HG03460 (cell line): ENCODE measurements at regions not wholly inside any gene's neighbourhood (a gene's known extent, or its start where the extent isn't known, plus 50 kb on each side); places are given as distances from the start of the nearest gene placed in this dataset.

Source experiments
- ATAC-seq: cut with Tn5 transposase; IDR thresholded peaks from one replicate; pipeline ENCODE4 v1.9.1; 2021; ENCODE audit not compliant: unreplicated experiment

DNA sequence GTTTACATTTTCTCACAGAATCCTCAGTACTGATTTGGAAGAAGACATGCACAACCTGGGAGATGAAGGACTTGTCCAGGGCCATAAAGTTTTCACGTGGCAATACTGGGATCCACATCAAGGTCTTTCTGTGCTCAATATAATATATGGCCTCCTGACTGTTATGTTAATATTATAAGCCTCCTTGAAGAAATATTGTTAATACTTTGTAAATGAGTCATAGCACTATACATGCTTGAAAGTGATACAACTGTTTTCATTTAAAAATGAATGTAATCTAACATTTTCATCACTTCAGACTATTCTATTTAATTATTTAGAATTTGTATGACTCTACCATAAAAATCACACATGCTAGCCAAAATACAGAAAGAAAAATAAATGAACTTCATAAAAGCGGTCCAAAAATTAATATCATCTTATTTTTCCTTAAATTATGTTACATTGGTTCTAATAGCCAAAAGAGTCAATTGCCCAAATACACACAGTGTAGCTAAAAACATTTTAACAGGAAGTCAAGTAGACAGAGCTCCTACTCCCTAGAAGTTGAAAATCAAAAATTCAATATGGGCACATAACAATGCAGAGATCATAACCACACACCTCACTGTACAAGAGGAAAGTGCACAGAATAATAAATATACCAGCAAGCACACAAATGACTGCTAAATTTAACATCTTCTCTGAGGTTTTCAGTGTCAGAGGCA, 188.0 kb upstream of the HDDC2 start:
- no peak for ATAC-seq

DNA sequence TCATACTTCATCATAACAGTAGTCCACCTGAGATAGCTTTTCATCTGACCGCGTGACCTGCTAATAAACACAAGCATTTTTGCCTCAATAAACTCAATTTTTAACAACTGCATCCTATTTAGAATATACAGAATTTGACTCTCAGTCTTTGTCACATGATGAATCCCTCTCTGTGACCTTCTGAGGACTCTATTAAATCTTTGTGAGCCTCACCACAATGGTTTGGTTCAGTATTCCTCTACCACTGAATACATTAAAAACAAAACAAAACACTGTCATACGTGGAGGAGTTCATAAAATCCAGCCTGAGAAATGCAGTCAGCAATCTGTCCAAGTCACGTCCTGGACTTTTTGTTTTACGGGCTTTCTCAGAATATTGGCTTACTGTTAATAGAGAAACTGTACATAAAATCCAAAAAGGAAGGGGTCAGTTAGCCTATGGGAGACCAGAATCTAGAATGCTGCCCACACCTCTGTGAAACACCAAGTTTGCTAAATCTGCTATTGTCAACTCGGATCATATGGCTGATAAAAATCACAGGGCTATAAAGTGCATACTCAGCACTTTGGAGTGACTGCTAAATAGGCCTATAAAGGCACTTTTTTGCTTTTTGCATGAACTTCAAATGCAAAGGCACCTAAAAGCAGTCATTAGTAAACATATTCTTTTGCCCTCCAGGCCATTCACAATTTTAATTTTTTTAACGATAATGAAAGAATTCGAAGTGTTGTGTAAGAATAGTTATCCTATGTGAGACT, 190.3 kb upstream of the HDDC2 start:
- no peak for ATAC-seq

DNA sequence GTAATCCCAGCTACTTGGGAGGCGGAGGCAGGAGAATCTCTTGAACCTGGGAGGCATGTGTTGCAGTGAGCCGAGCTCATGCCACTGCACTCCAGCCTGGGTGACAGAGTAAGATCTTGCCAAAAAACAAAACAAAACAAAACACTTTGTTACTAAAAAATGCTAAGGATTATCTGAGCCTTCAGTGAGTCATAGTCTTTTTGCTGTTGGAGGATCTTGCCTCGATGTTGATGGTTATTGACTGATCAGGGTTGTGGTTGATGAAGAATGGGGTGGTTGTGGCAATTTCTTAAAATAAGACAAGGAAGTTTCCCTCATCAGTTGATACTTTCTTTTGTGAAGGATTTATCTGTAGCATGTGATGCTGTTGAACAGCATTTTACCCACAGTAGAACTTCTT, 196.8 kb upstream of the HDDC2 start:
- ATAC-seq, result no peak

DNA sequence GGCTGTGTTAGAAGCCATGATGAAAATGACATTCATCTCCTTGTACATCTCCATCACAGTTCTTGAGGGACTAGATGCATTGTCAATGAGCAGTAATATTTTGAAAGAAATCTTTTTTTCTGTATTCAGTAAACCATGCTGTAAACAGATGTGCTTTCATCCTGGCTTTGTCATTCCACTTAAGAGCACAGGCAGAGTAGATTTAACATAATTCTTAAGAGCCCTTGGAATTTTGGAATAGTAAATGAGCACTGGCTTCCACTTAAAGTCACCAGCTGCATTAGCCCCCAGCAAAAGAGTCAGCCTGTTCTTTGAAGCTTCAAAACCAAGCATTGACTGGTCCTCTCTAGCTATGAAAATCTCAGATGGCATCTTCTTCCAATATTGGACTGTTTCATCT, 197.8 kb upstream of the HDDC2 start:
- ATAC-seq, result no peak

DNA sequence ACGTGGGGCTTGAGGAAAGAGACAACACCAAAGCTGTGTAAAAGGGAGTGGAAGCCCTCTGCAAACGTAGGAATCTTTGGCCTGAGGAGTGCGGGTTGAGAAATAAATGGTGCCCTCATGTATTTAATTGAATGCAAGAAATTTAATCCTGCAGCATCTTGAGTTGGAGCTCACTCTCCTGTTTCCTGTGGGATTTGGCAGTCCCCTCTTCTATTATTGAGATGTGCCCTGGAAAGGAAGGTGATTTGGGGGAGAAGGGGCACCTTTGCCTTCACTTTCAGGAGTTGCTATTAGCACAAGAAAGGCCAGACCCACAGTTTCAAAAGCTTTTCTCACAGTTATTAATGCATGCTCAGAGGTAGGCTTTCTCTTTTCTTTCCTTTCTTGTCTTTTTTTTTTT, 201.4 kb upstream of the HDDC2 start:
- ATAC-seq, result no peak

DNA sequence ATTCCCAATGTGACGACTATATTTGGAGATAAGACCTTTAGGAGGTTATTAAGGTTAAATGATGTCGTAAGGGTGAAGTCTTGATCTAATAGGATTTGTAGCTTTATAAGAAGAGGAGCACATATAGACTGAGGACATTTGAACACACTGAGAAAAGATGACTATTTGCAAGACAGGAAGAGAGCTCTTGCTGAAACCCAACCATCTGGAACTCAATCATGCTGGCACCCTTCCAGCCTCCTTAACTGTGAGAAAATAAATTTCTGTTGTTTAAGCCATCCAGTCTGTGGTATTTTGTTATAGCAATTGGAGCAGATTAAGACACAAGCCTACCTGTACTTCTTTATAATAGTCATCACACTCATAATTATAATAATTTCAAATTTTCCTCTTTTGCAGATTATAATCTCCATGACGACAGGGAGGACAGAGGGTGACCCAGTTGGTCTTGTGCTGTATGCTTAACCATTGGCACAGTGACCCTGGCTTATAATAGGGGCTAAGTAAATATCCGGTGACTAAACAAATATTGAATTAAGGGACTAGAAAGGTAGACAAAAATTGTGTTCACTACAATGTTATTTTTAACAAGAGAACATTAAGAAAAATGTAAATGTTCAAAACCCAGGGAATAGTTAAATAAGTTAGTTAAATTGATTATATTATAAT, 206.4 kb upstream of the HDDC2 start:
- no peak for ATAC-seq

DNA sequence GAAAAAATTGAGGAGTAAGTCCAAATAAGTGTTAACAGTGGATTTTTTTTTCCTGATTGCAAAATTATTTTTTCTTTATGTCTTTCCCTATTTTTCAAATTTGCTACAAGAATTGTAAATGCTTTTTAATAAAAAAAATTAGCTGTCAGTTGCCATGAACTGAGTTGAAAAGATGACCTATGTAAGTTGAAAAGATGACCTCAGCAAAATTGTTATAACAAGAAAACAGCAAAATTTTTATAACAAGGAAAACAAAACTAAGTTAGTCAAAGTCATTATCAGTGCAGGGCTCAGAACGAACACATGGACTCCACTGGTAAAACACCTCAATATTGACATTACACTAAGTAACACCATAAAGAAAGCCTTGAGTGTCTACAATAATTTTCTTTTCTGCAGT, 207.0 kb upstream of the HDDC2 start:
- no peak for ATAC-seq

DNA sequence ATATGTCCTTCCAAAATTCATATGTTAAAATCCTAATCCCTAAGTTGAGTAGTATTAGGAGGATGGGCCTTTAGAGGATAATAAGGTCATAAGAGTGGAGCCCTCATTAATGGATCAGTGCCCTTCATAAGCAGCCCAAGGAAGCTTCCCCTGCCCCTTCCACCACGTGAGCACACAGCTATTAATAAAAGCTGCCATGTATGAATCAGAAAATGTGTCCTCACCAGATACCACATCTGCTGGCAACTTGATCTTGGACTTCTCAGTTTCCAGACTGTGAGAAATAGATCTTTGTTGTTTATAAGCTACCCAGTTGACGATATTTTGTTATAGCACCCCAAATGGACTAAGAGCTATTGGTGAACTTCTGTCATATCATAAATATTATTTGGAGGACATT, 207.7 kb upstream of the HDDC2 start:
- ATAC-seq, result no peak

DNA sequence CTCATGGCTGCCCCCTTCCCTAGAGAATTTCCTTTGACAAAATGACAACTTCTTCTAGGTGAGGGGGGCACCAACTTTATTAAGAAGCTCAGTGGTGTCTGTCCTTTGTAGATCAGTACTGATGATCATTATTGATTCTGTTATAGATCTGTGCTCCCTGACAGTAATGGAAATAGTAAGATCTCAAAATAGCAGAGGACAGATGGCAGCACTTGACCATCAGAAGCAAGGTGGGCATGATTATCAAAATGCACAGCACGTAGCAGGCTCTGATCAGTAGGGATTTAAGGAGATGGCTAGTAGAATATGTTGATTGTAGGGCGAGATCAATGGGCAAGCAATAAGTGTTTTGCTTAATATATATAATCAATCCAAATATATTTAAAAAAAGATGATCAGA, 208.6 kb upstream of the HDDC2 start:
- no peak for ATAC-seq

DNA sequence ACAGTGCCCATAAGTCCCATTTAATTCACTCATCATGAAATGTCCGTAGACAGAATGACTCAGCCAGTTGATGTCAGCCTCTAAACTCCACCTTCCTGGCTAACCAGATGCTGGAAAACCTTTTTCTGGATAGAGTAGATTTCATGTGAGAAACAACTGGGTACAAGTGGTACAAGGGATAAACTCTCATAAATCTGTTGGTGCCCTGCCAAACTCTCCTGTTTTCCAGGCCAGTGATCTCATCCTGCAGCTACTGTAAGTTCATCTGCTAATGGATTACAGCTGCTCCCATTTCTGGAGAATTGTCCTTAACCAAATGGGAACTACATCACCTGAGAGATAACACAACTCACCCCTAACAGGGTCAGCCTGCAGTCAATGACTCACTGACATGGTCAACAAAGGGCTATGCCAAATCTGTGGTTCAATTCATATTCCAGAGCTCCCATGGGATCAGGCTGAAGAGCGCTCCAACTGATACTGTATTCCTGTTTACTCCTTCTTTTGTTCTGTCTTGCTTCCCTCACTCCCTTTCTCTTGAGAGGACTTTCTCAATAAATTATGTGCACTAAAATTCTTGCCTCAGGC, 210.1 kb upstream of the HDDC2 start:
- no peak for ATAC-seq

DNA sequence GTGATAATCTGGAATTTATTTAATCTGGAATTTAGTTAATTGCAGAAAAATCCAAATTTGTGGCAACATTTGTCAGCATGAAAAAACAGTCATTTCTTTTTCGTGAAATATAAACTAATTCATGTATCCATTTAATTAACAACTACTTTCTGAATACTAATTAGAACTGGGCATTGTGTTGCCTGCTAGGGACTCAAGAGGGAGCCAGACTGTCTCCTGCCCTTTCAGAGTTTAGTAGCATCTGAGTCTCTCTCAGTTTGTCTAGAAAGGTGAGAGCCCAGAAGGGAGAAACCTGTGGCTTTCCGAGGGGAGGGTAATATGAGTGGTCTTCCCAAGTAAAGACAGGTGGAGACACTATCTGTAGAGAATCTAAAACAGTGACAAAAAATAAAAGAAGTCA, 210.9 kb upstream of the HDDC2 start:
- ATAC-seq, result peak; percentile 63

DNA sequence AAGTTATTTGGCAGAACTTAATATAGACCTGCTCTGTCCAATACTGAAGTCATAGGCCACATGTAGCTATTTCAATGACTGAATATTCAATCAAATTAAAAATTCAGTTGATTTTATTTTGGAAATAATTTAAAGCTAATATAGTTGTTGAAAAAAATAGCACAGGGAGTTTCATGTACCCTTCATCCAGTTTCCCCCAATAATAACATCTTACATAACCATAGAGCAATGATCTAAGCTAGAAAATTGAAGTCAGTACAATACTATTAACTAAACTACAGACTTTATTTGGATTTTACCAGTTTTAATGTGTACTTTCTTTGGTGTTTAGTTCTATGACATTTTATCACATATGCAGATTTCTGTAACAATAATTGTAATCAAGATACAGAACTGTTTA, 212.2 kb upstream of the HDDC2 start:
- no peak for ATAC-seq

DNA sequence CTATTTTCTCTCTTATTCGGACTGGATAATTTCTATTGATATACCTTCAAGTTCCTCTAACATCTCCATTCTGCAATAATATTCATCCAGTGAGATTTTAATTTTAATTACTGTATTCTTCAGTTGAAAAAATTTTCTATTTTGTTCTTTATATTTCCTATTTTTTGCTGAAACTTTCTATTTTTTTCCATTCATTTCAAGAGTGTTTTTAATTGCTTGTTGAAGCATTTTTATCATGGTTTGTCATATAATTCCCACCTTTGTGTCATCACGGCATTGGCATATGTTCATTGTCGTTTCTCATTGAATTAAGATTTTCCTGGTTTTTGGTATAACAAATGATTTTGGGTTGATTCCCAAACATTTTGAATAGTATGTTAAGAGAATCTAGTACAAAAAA, 214.9 kb upstream of the HDDC2 start:
- no peak for ATAC-seq

DNA sequence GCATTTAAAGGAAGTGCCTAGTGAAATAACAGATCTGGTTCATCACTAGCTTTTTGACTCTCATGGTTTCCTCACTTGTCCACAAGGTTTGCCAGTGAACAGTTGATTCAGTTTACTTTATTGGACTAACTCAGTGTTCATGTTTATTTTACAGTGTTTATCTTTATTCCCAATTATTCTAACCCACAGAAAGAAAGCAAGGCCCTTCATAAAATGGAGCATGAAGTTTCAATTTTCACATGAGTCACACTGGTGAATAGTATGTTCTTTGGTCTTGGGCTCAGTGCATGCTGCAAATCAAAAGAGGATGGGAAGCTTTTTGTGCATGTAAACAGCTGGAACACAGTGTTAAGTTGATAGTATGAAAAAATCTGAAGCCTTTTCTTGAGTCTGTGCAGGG, 217.6 kb upstream of the HDDC2 start:
- no peak for ATAC-seq

DNA sequence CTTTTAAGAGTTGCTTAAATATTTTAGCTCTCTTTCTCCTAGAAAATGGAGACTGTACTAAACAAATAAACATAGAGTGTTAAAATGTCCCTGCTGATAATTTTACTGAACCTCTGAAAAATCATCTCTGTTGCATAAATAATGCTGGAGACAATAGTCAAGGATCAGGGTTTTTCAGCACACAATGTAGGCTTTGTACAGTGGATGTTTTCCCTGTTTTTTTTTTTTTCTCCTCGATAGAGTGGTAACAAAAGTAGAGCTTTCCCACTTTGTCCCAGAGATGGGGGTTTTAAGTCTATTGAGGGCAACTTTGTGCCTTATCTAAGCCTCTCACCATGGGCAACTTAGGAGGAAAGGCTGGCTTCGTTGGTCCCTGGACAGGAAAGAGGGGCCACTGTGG, 222.6 kb upstream of the HDDC2 start:
- no peak for ATAC-seq

DNA sequence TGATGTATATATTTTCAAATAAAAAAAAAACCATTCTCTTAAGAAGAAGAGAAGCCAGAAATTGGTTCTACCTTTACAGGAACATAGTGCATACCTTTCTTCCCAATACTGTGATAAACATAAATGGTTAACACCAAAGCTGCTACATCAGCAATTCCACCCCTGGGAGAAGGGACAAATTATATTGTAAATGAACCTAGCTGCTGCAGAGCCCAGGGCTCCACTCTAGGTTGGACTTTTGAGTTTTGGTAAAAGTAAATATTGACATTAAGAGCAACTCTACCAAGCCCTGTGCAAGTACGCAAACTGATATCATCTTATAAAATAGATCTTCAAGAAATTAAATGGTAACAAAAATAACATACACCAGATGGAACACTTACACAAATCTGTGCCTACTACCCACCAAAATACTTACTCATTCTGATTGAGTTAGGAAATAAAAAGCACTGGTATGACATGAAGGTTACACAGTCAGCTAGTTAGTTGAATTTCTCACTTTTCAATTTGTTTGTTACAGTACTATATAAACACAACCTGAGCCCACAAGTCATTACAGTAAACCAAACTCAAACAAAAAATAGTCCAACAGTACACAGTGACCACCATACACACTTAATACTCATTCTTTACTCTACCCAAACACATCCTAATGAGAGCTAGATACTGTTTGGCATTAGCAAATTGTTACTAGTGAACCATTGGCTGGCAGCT, 223.3 kb upstream of the HEY2 start:
- no peak for ATAC-seq

DNA sequence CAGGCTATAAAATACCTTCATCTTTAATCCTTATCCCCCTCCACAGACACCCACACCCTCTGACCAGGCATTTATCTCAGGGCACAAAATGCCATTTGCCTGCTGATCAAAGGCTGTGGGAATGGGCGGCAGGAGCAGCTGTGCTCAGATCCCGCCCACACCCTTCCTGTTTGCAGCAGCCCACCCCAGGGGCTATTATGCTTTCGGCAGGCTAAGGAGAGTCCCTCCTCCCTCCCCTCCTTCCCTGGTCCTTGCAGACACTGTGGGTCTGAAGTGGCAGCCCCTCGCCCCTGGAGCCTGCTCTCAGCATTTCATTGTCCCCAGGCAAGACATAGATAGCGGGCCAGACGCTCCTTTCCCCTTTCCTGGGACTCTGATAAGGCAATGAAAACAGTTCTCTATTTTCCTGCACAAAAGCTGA, 220.8 kb upstream of the HEY2 start:
- ATAC-seq, result no peak

DNA sequence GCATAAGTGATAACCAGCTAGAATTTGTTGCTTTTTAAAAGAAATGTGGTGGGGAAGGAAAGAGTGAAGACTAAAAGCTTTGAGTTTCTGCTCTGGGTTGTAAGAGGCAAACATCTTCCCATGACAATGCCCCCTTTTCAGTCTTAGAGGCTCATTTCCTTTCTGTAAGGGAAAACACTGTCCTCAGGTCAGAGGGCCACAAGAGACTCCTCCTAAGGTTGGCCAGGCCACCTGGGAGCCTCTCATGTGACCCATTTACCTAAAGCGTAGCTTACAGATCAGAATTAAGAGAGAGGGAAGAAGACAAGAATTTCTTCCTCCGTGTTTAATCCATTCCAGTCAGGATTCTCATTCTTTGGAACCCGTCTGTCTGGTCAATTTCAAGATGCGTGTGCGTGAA, 220.4 kb upstream of the HEY2 start:
- ATAC-seq, result no peak

DNA sequence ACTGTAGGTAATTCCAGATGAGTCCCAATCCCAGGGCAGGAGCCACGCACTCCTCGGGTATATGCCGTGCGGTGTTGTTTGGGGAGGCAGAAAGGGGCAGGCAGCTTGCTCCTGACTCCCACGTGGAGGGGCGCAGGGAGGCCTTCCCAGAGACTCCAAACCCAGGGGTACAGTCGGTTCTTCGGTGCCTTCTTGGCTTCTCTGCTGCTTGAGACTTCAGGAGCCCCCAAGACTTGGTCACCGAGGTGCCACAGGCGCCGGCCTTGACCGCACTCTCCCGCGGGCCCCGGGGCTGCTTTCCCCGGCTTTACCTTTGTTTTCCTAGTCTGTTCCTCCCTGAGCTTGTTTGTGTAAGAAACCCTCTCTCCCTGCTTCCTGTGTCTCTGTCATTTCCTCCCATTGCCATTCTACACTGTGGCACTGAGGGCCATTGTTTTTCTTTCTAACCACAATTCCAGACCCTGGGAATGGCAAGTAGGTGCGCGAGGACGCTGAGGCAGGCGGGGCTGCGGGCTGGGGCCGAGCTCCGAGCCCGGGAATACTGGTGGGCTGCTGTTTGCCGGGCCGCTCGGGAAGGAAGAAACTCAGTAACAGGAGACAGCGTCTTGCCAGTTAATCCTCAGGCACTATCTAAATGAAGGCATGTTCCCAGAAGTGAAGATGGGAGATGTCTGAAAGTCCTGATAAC, 215.6 kb upstream of the HEY2 start:
- ATAC-seq, result no peak

DNA sequence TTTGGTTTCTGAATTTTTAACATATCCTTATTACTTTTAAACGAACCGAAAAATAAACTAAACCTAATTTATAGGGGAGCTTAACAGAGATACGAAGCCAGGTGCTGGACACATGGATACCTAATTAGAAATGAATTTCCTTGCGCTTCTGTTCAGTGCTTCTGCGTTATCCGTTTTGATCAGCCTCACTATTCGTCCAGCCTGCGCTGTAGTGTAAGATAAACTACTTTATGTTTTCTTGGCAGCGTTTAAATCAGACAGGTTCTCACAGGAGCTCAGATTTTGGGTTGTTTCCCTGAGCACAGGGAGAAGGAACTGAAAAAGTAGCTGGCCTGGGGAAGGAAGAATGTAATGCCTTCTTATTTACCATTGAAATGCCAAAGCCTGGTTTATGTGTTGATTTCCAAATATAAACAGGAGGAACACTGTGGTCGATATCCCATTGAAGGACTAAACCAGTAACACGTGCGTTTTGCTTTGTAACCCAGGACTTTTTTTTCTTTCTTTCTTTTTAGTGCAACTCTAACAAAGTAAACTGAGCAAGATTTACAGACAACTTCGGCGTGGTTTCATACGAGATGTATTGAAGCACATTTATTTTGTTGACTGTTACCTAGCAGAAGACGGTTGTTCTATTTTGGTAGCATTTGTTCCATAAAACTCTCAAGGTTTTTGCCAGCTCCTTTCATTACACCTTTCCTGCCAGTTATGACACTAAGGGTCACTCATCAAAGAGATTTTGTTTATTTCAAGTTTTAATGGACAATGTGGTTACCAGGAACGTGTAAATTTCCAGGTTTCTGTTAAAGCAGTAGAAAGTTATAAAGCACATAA, 214.8 kb upstream of the HEY2 start:
- ATAC-seq, result no peak
